SK-N-SH (cell line): ENCODE measurements at regions not wholly inside any gene's neighbourhood (a gene's known extent, or its start where the extent isn't known, plus 50 kb on each side); places are given as distances from the start of the nearest gene placed in this dataset.

Experiments
- CTCF ChIA-PET: fragments of 300-600, 350-600 bp; formaldehyde crosslinking; extraction: SDS; loops from one replicate; lab custom pipeline; 2021; lab: Yijun Ruan, JAX
- POLR2A ChIA-PET: fragments of 350-600 bp; sonication (Branson Sonifier 250); formaldehyde crosslinking; extraction: SDS; loops from one replicate; lab custom pipeline; 2020; ENCODE audit warnings: antibody characterized with exemption, inconsistent platforms; lab: Yijun Ruan, JAX
- DNase-seq: peaks from one replicate; pipeline ENCODE4 v3.0.0; 2012
- H2AFZ ChIP-seq: fragments of 200-600 bp; sonication (generic); 2 replicates; pipeline ENCODE4 v1.8.1; 2016; ENCODE audit warnings: antibody characterized with exemption, mild to moderate bottlenecking, low read depth
- H3F3A ChIP-seq: fragments of 200-600 bp; sonication (generic); replicated peaks from 2 replicates; pipeline ENCODE3; 2016; ENCODE audit warnings: antibody characterized with exemption, mild to moderate bottlenecking; ENCODE audit not compliant: insufficient read depth
- H3K27ac ChIP-seq, 2 experiments: fragments of 200-500 bp in 1 of 2; fragments of 200-600 bp in 1 of 2; sonication (Bioruptor generic) in 1 of 2; sonication (generic), shearing (Covaris generic) in 1 of 2; 2 replicates each; pipeline versions ENCODE4 v1.5.1 to v1.6.1; 2014 to 2016; ENCODE audit warnings: low read depth in 2 of 2, inconsistent platforms in 1 of 2, low read length in 1 of 2, mild to moderate bottlenecking in 1 of 2, mixed read lengths in 1 of 2
- H3K27me3 ChIP-seq: fragments of 200-600 bp; sonication (generic), shearing (Covaris generic); 2 replicates; pipeline ENCODE4 v1.6.1; 2016; ENCODE audit warnings: mixed run types; ENCODE audit not compliant: insufficient read depth
- H3K36me3 ChIP-seq, 2 experiments: fragments of 200-500 bp in 1 of 2; fragments of 200-600 bp in 1 of 2; sonication (Bioruptor generic) in 1 of 2; sonication (generic) in 1 of 2; replicated peaks in 1 of 2; 2 replicates each; pipeline versions ENCODE3 to v1.5.1; 2014 to 2016; ENCODE audit warnings: low read length in 1 of 2, mild to moderate bottlenecking in 1 of 2; ENCODE audit not compliant: insufficient read depth in 2 of 2, control insufficient read depth in 1 of 2
- H3K4me1 ChIP-seq, 2 experiments: fragments of 200-500 bp in 1 of 2; fragments of 200-600 bp in 1 of 2; sonication (Bioruptor generic) in 1 of 2; sonication (generic), shearing (Covaris generic) in 1 of 2; 2 replicates each; pipeline versions ENCODE4 v1.5.1 to v1.6.1; 2014 to 2016; ENCODE audit warnings: low read depth in 1 of 2, low read length in 1 of 2, mixed run types in 1 of 2; ENCODE audit not compliant: insufficient read depth in 2 of 2, control insufficient read depth in 1 of 2
- H3K4me2 ChIP-seq: fragments of 200-600 bp; sonication (generic), shearing (Covaris generic); 2 replicates; pipeline ENCODE4 v1.6.1; 2017; ENCODE audit warnings: mixed run types
- H3K4me3 ChIP-seq, 2 experiments: fragments of 200-500 bp in 1 of 2; fragments of 200-600 bp in 1 of 2; sonication (Bioruptor generic) in 1 of 2; sonication (generic), shearing (Covaris generic) in 1 of 2; 2 replicates each; pipeline versions ENCODE4 v1.5.1 to v1.8.1; 2014 to 2016; ENCODE audit warnings: low read depth in 2 of 2, inconsistent platforms in 1 of 2, low read length in 1 of 2, mild to moderate bottlenecking in 1 of 2, mixed read lengths in 1 of 2, moderate library complexity in 1 of 2
- H3K79me2 ChIP-seq: fragments of 200-600 bp; sonication (generic); 2 replicates; pipeline ENCODE4 v1.8.1; 2017; ENCODE audit warnings: mild to moderate bottlenecking; ENCODE audit not compliant: insufficient read depth
- H3K9ac ChIP-seq: fragments of 200-600 bp; sonication (generic); 2 replicates; pipeline ENCODE4 v1.6.1; 2017; ENCODE audit warnings: mixed run types
- H3K9me2 ChIP-seq: fragments of 200-600 bp; sonication (generic); 2 replicates; pipeline ENCODE4 v1.6.1; 2017; ENCODE audit warnings: mixed run types
- H3K9me3 ChIP-seq: fragments of 200-600 bp; sonication (generic); 2 replicates; pipeline ENCODE4 v1.6.1; 2017; ENCODE audit warnings: mixed run types, mild to moderate bottlenecking, moderate library complexity
- H4K20me1 ChIP-seq: fragments of 200-600 bp; sonication (generic); 2 replicates; pipeline ENCODE4 v1.6.1; 2017; ENCODE audit warnings: mild to moderate bottlenecking, mixed run types; ENCODE audit not compliant: insufficient read depth
- FOSL2 ChIP-seq: IDR thresholded peaks from 2 replicates; pipeline ENCODE4 v1.4.0; 2012; ENCODE audit warnings: low read depth, mild to moderate bottlenecking, moderate library complexity, borderline replicate concordance
- IRF3 ChIP-seq: fragments of 150-350 bp; IDR thresholded peaks from 2 replicates; pipeline ENCODE4 v1.6.1; 2016; ENCODE audit warnings: mild to moderate bottlenecking, low read depth, low read length
- JUND ChIP-seq: IDR thresholded peaks from 2 replicates; pipeline ENCODE4 v1.4.0; 2012
- SIN3A ChIP-seq: IDR thresholded peaks from 2 replicates; pipeline ENCODE4 v1.6.1; 2012; ENCODE audit warnings: low read depth, mild to moderate bottlenecking, low read length, moderate library complexity, borderline replicate concordance
- TCF12 ChIP-seq: IDR thresholded peaks from 2 replicates; pipeline ENCODE4 v1.4.0; 2012
- ZBTB33 ChIP-seq: IDR thresholded peaks from 2 replicates; pipeline ENCODE4 v1.4.0; 2012; ENCODE audit warnings: low read depth, borderline replicate concordance
- WGBS: methylation state at CpG from one replicate; pipeline ENCODE4 v1.1.6; 2017; ENCODE audit warnings: low lambda C conversion rate; 5-methylcytosine and 5-hydroxymethylcytosine counted together

GRCh38 chr2:226190479-226191252 is 609.0 kb downstream of the IRS1 start:
- Histone ChIP-seq H3F3A (peaks cover 19% of the 10 kb centered on the region), H3K4me2 (no peak overlapping the region), H4K20me1 (no peaks in the 10 kb centered on the region), H3K4me1 (peaks cover 0 to 18% of the 10 kb centered on the region in 2 experiments; a peak in 3 of 4 replicates), H3K27ac (no peak overlapping the region; a peak in 1 of 4 replicates), H3K4me3 (no peak overlapping the region), H3K9me2 (no peaks in the 10 kb centered on the region), H3K9me3 (no peaks in the 10 kb centered on the region), H3K79me2 (no peaks in the 10 kb centered on the region), H2AFZ (0 out of 2 replicates have a peak overlapping the region, but pooled peaks have one; percentile 3), H3K36me3 (no peaks in the 10 kb centered on the region), H3K9ac (no peak overlapping the region), H3K27me3 (no peaks in the 10 kb centered on the region)
- WGBS, result 30% methylated on average over 5 of the region's 5 CpGs
- no peak for DNase-seq
- POLR2A ChIA-PET, result no interaction called here
- no peak for TF ChIP-seq SIN3A
- 0 out of 2 replicates have a peak, but pooled peaks have one; percentile 13 for TF ChIP-seq JUND
- peak; percentile 24; the same call in 1 of the 2 replicates for TF ChIP-seq FOSL2
- TF ChIP-seq TCF12, result 0 out of 2 replicates have a peak, but pooled peaks have one; percentile 28
- TF ChIP-seq, all 33 proteins: peak for 3
- CTCF ChIA-PET, result interaction anchor here (1.6 kb wide), 1 partner anchor 26 kb away, joined by 4 read pairs; no protein-coding TSS in a partner anchor

GRCh38 chr2:226189061-226189460 is 610.6 kb downstream of the IRS1 start:
- TF ChIP-seq ZBTB33, result no peak
- no peak for TF ChIP-seq IRF3

More at GRCh38 chr2:226189061-226189460, 610.6 kb downstream of the IRS1 start:
- Histone ChIP-seq H3F3A (peaks cover 32% of the 10 kb centered on the region), H3K36me3 (no peaks in the 10 kb centered on the region), H3K4me3 (no peak overlapping the region), H4K20me1 (no peaks in the 10 kb centered on the region), H3K27me3 (no peaks in the 10 kb centered on the region), H3K9me3 (no peaks in the 10 kb centered on the region), H3K4me1 (peaks cover 0 to 24% of the 10 kb centered on the region in 2 experiments; a peak in 3 of 4 replicates), H3K27ac (no peak overlapping the region), H3K9me2 (no peaks in the 10 kb centered on the region), H3K9ac (no peak overlapping the region), H3K79me2 (no peaks in the 10 kb centered on the region), H2AFZ (no peak overlapping the region), H3K4me2 (no peak overlapping the region)
- no peak for DNase-seq
- POLR2A ChIA-PET, result no interaction called here
- WGBS, result 78% methylated on average over 5 of the region's 5 CpGs
- CTCF ChIA-PET, result interaction anchor here (1.2 to 1.6 kb wide), 2 partner anchors 9 to 27 kb away, joined by 3 to 4 read pairs; no protein-coding TSS in a partner anchor
